GM19438 (cell line): ENCODE measurements at regions not wholly inside any gene's neighbourhood (a gene's known extent, or its start where the extent isn't known, plus 50 kb on each side); places are given as distances from the start of the nearest gene placed in this dataset.
"Not testable (repeated sequence)": the region's sequence is repeated elsewhere in the genome, so short reads cannot be mapped to it uniquely, and the experiment has no call there.

Experiments
- ATAC-seq: cut with Tn5 transposase; IDR thresholded peaks from one replicate; pipeline ENCODE4 v1.9.1; 2021; ENCODE audit warnings: low read depth; ENCODE audit not compliant: unreplicated experiment

DNA sequence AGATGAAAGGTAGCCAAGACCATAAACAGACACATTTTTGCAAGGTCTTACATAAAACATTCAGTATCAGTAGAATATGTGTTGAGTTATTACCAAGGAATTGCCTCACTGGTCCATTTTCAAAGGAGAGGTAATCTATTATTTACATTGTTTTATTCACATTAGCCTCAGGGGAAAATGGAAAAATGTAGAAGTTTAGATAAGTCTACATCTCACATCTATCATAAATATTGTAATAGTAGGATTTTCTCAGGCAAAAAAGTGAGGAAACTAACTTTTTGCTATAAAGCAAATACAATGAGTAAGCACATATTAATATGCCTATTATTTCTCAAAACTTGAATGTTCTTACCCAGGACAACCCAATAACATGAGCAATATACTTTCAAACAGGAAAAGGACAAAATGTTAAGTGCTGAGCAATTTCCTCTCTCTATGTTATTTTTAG, 184.6 kb upstream of the AGTR1 start:
- ATAC-seq = no peak

DNA sequence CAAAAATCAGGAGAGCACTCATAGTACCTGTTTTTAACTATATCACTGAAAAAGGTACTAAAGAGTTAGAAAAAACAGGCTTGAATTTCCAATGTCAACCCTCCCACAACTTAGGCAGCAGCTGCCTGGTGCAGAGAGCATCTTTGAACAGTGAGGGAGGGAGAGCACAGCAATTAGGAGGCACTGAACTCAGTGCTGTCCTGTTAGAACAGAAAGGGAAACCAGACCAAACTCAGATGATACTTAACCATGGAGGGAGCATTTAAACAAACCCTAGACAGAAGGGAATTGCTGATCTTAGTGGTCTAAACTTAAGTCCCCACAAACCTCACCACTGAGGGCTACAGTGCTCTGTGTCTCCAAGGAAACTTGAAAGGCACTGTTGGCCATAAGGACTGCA, 179.2 kb upstream of the AGTR1 start:
- no peak for ATAC-seq

DNA sequence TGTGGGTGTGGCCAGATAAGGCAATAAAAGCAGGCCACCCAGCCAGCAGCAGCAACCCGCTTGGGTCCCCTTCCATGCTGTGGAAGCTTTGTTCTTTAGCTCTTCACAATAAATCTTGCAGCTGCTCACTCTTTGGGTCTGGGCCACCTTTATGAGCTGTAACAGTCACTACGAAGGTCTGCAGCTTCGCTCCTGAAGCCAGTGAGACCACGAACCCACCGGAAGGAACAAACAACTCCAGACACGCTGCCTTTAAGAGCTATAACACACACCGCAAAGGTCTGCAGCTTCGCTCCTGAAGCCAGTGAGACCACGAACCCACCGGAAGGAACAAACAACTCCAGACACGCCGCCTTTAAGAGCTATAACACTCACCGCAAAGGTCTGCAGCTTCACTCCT, 172.1 kb upstream of the AGTR1 start:
- not testable (repeated sequence) for ATAC-seq

DNA sequence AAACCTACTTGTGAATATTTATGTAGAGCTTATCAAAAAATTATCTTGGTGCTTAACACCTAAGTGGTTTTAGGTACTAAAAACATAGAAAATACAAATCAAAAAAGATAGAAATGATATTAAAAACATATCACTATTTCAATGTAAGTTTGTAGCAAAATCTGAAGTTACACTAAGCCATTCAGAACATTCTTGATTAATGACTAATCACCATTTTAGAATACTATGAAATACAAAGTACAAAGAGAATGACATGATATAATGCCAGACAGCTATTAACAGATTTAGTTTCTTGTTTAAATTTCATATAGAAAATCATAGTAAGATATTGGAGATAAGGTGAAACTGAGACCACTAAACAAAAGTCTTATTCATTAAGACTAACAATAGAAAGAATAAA, 169.7 kb upstream of the AGTR1 start:
- ATAC-seq = no peak

DNA sequence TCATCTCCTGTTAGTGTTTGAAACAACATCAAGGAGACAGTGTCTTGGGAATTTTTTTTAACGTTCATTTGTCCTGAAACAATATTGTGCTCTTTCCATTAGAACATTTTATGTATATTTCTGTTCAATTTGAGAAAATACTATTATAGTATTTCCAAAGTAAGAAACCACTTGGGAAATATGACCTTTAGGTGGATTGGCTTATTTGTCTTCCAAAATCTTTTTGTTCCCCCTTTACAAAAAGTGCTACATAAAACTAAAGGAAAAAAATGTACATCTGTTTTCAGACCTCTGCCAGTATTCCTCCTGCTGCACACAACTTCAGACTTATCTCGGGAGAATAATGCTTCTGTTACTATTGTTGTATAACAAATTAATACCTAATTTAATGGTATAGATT, 165.9 kb upstream of the AGTR1 start:
- no peak for ATAC-seq

DNA sequence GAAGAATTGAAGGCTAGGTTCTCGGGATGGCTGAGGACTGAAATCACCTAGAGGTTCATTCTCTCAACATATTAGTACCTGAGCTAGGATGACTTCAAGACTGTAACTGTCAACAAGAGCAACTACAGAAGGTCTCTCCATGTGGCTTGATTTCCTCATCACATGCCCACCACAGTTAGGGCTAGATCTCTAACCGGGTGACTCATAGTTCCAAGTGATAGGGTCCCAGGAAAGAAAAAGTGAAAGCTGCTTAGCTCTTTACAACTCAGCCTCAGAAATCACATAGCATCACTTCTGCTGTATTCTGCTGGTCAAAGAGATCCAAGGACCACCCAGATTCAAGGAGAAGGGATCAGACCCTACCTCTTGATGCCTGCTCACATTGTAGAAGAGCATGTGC, 165.4 kb upstream of the AGTR1 start:
- ATAC-seq = no peak

DNA sequence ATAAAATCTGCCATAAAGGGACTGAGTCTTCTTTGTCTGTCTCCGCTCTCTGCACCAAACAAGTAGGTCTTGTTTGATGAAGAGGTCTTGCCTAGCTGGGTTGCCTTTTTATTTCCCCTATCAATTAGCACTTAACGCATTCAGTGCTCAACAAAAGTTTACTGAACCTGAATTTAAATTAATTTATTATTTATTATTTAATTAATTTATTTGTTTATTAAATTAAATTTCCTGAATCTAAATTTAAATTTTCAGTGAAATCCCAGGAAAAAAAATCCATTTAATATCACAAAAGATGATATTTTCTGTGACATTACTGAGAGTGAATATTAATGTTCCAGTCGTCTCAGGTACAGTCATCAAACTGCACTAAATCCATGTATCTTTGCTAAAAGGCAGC, 164.9 kb upstream of the AGTR1 start:
- ATAC-seq = no peak

DNA sequence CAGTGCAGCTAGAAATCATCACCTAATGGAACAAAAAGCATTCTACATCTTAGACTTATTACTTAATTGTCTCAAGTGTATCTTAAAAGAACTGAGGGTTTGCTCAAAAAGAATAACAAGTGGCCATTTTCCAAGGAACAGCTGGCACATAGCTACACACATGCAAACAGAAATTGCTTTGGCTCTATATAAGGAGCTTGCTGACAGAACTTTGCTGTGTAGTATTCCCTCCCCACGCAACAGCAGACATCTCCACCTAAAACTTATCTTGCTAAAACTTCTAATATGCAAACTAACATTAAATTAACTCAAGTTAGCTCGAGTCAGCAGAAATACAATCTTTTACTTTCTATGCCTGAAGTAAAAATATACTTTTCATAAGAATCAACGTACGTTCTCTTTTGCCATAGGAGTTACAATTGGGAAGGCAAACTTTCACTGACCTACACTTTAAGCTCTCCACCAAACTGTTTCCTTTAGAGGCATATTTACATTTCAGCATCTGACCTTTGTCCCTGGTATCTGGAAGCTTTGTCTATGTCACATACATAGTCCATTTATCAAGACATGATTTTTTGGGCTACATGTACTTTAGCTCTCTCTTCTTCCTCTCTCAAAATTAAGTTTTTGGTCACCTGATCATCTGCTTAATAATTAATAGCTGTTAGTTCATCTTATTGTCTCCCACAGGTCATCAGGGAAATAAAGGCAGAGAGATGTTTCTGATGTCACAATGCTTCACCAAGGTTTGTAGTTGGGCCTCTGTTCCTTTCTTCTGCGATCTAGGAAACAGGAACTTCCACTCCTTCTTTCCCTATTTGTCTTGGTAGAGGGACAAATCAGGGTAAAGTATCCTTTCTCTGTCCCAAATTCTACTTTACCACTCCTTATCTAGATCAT, 163.4 kb upstream of the AGTR1 start:
- no peak for ATAC-seq

DNA sequence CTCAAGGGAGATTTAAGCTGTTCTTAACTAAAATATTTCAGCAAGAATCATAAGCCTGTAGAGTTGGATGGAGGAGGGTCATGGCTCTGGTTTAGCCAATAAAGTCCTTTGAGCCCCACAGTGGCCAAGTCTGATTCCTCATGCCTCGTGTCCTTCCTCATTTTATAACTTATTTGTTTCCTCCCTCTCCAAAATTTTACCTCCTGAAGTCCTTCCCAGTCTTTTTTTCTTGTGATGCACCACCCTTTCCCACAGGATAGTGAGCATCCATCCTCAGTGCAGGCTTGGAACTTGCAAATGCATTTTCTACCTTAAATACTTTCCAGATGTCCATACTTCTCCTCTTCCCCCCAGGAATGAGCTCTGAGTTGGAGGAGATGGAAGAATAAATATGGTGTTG, 162.7 kb upstream of the AGTR1 start:
- ATAC-seq = no peak

DNA sequence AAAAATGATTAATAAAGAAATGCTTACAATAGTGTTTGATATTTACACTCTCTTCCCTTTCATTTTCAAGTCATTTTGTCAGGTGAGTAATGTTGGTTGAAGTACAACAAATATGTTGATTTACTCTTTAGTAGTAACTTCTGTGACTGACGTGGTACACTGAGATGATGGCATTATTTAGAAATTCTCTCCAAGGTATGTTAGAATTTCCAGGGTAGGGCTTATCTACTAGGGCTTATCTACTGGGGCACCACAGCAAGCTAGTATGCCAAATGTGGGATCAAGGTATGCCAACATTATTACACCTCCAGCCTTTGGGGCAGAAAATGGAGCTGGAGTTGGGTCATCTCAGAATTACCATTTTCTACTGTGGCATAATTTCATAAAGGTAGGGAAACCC, 157.4 kb upstream of the AGTR1 start:
- ATAC-seq = no peak

DNA sequence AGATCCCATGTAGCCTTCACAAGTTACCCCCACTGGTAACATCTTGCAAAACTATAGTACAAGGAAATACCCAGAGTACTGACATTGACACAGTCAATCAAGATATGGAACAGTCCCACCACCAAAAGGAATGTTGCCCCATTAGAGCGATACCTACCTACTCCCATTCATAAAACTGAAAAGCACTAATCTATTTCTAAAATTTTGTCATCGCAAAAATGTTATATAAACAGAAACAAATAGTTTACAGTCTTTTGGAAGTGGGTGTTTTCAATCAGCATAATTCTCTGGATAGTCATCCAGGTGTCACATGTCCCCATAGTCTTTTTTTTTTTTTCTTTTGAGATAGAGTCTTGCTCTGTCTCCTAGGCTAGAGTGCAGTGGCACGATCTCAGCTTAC, 156.9 kb upstream of the AGTR1 start:
- no peak for ATAC-seq

DNA sequence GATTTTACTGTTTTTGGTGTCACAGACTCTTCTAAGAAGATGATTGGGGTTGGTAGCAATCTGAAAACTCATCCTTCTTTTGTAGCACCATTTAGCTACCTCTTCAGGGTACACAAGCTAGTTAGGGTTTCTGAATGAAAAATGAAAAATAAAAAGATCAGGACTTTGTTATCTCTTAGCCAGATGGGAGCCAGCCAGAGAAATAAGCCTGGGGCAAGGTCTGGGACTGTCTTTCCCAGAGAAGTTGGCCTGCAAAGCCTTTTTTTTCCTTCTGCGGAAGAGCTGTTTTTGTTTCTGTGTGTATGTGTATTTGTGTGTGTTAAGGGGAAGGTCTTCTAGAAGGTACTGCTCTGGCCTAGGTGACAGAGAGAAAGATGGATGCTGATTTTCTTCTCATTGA, 150.7 kb upstream of the AGTR1 start:
- ATAC-seq = no peak

DNA sequence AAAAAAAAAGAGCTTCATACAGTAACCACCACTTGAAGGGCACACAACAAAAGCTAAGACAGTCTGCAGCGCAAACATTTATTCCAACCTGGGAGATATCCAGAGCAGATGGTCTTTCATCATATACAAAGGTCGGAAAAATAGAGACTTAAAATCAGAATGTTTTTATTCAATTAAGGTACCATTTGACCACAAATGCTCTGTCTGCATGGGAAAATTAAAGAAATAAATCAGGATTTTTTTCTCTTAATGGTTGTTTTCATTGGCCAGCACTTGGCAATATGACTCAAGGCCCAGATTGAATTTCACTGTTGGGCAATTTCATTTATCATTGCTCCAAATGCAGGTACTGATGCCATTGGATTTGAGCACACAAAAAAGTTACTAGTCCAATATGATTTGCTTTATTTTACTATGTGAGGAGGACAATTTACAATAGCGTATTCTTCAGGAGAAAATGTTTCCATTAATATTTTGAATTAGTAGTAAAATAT, 145.9 kb upstream of the AGTR1 start:
- no peak for ATAC-seq

DNA sequence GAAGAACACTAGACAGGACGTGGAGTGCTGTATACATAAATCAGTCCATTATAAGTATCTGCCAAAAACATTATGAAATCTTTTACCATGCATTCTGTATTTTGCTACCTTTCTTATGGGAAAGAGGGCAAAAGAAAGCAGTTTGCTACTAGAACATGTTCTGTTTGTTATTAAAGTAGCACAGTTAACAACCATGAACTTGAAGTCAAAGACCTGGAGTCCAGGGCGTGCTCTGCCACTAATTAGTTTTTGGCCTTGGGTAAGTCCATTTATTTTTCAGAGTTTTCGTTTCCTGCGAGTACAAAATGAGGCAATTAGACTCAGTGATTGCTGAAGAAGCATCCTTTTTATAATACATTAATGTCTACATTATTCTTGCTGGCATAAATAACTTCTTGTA, 143.3 kb upstream of the AGTR1 start:
- no peak for ATAC-seq

DNA sequence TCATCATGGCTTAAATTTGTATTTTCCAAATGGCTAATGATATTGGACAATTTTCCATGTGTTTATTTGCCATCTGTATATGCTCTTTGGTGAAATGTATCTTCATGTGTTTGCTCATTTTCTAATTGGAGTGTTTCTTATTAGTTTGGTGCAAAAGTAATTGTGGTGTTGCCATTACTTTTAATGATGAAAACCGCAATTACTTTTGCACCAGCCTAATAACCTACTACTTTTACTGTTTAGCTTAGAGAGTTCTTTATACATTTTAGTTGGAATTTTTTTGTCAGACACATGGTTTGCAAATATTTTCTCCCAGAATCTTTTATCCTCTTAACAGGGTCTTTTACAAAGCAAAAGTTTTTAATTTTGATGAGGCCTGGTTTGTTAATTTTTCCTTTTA, 141.0 kb upstream of the AGTR1 start:
- no peak for ATAC-seq

DNA sequence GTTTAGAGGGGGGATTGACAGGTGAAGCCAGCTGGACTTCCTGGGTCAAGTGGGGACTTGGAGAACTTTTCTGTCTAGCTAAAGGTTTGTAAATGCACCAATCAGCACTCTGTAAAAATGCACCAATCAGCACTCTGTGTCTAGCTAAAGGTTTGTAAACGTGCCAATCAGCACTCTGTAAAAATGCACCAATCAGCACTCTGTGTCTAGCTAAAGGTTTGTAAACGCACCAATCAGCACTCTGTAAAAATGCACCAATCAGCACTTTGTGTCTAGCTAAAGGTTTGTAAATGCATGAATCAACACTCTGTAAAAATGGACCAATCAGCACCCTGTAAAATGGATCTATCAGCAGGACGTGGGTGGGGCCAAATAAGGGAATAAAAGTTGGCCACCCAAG, 120.1 kb upstream of the AGTR1 start:
- not testable (repeated sequence) for ATAC-seq

DNA sequence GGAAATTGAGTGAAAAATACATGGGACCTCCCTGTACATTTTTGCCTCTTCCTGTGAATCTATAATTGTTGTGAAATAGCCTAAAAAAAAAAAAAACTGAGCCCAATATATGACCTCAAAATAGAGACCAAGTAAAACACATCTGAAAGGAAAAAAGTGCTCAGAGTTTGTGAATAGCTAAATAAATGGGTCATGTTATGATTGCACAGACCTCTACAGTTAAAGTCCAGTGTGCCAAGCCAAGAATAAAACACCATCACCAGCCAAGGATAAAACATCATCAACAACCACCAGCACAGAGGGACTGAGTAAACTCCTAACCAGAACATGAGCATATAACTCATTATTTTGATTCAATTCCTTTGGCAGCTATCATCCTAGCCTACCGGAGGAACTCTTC, 115.6 kb upstream of the AGTR1 start:
- ATAC-seq = no peak

DNA sequence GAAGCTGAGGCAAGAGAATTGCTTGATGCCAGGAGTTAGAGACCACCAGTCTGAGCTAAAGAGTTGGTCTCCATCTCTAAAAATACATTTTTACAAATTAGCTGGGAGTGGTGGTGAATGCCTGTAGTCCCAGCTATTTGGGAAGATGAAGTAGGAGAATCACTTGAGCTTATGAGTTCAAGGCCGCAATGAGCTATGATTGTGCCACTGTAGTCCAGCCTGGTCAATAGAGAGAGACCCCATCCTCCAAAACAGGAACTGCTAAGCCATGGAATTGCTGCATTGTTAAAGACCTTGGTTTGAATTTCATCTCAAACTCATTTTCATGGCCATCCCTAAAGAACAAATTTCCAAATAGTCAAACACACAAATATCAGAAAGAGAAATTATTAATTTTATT, 113.9 kb upstream of the AGTR1 start:
- no peak for ATAC-seq

DNA sequence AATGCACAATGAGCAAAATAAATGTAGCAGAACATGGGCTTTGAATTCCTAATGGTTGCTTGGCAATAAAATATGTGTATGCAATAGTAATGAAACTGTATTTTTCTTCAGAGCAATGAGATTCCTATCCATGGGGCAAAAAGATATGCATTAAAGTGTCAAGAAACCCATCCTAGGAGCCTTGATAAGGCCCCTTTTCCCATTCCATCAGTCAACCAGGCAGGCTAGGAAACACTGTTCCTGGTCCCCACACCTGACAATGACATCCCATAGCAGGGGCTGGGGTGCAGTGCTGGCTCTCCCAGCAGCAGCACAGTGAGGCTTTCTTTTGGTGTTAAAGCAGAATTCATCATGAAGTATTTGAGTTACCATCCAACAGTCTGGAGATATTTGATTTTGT, 113.3 kb upstream of the AGTR1 start:
- no peak for ATAC-seq

DNA sequence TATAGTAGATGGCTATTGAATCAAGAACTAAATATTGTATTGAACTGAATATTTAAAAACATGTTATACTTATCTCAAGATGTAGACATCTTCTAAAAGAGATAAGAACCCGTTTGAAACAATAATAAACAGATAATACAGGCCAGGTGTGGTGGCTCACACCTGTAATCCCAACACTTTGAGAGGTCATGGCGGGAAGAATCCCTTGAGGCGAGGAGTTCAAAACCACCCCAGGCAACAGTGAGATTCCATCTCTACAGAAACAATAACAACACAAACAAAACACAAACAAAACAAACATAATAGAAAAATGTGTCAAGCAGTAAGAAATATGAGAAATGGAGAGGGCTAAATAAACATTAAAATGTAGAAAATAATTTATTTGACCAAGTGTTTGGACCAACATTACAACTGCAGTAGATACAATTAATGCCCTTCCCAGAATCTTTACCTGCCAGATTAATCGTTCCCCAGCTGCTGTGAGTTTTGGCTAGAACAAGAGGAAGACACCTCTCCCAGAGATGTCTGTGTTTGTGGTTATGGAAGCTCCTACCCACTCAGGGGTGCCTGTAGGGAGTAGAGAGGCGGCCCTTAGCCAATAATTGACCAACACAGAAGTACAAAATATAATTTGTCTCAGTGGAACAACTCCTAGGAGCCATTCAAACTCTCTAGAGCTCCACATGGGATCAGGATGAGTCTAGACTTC, 111.9 kb upstream of the AGTR1 start:
- no peak for ATAC-seq

DNA sequence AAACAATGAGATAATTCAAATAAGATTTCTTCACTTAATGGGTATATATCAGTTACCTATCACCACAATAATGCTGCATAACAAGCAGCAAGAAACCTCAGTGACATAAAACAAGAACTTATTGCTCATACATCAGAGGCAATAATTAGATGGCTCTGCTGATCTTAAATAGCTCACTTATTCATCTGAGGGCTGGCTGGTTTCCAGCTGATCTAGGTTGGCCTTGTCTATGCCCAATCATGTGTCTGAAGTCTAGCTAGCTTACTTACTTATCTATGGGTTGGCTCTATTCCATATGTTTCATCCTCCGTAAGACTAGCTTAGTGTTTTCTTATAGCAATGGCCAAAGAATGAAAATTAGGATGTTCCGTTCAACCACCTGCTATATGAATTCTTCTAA, 109.4 kb upstream of the AGTR1 start:
- no peak for ATAC-seq

DNA sequence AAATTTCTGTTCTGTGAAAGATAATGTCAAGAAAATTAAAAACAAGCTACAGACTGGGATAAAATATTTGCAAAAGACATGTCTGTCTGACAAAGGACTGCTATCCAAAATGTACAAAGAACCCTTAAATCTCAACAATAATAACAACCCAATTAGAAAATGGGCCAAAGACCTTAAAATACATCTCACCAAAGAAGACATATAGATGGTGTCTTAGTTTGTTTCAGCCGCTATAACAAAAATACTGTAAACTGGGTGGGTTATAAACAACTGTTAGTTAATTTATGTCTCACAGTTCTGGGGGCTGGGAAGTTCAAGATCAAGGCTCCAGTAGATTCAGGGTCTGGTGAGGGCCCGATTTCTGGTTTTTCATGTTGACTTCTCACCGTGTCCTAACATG, 106.2 kb upstream of the AGTR1 start:
- ATAC-seq = no peak
